ENCODE measurements at regions not wholly inside any gene's neighbourhood (a gene's known extent, or its start where the extent isn't known, plus 50 kb on each side); places are given as distances from the start of the nearest gene placed in this dataset.

DNA sequence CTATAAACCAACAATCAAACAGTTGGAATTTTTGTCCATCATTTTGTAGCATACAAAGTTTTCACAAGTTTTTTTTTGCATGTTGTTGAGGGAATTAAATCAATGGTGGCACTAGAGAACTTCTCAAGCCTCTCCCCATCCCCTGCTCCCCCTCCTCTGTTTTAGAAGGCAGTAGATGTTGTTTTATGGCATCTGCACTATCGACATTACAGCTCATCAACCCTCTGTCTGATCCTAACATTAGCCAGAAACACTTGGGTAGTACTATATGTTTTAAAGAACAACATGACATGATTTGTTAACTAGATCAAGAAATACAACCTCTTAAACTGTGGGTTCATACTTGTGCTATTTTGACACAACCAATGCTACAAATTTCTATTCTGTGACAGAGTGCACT, 306.5 kb upstream of the NR5A2 start:
- TF ChIP-seq CTCF (IDR thresholded peaks at IDR 0.05) (no peak), EP300 (IDR thresholded peaks at IDR 0.05) (no peak), POLR2A (IDR thresholded peaks at IDR 0.05) (no peak)

Data from upper lobe of left lung (tissue), 4 donors.